ENCODE measurements at regions not wholly inside any gene's neighbourhood (a gene's known extent, or its start where the extent isn't known, plus 50 kb on each side); places are given as distances from the start of the nearest gene placed in this dataset.

- no peak for DNase-seq
- intact Hi-C loops (cut with DNase I) = no loop called here
- no peak for ATAC-seq
Measured at GRCh38 chr17:51381262-51381661, 120.9 kb downstream of the UTP18 start.

GRCh38 chr17:51385208-51385607 is 124.9 kb downstream of the UTP18 start:
- intact Hi-C loops (cut with DNase I) = no loop called here
- DNase-seq (no peak), ATAC-seq (no peak)

GRCh38 chr17:51387582-51387981 is 127.2 kb downstream of the UTP18 start:
- intact Hi-C loops (cut with DNase I) = no loop called here
- DNase-seq (no peak), ATAC-seq (no peak)

GRCh38 chr17:51387986-51388385 is 127.6 kb downstream of the UTP18 start:
- intact Hi-C loops (cut with DNase I) = no loop called here
- DNase-seq (no peak), ATAC-seq (no peak)

GRCh38 chr17:51389875-51390274 is 129.5 kb downstream of the UTP18 start:
- ATAC-seq = no peak
- intact Hi-C loops (cut with DNase I) = no loop called here
- no peak for DNase-seq

GRCh38 chr17:51391982-51392654 is 131.8 kb downstream of the UTP18 start:
- intact Hi-C loops (cut with DNase I) = no loop called here
- ATAC-seq (no peak), DNase-seq (no peak)

GRCh38 chr17:51395621-51396020 is 135.3 kb downstream of the UTP18 start:
- DNase-seq (no peak), ATAC-seq (no peak)
- intact Hi-C loops (cut with DNase I) = no loop called here

- intact Hi-C loops (cut with DNase I) = no loop called here
- ATAC-seq = no peak
- DNase-seq = no peak
Measured at GRCh38 chr17:51397361-51398127, 137.2 kb downstream of the UTP18 start.

- DNase-seq (no peak), ATAC-seq (no peak)
- intact Hi-C loops (cut with DNase I) = no loop called here
Measured at GRCh38 chr17:51398128-51398525, 137.8 kb downstream of the UTP18 start.

GRCh38 chr17:51398687-51399086 is 138.3 kb downstream of the UTP18 start:
- intact Hi-C loops (cut with DNase I) = no loop called here
- ATAC-seq = no peak
- DNase-seq = no peak

- DNase-seq = no peak
- ATAC-seq = no peak
- intact Hi-C loops (cut with DNase I) = no loop called here
Measured at GRCh38 chr17:51401279-51401678, 140.9 kb downstream of the UTP18 start.

GRCh38 chr17:51402899-51403298 is 142.6 kb downstream of the UTP18 start:
- no peak for DNase-seq

GRCh38 chr17:51407576-51407975 is 147.2 kb downstream of the UTP18 start:
- ATAC-seq = no peak
- intact Hi-C loops (cut with DNase I) = no loop called here
- no peak for DNase-seq

More at GRCh38 chr17:51402899-51403298, 142.6 kb downstream of the UTP18 start:
- intact Hi-C loops (cut with DNase I) = no loop called here
- ATAC-seq = no peak

GRCh38 chr17:51419476-51419875 is 159.1 kb downstream of the UTP18 start:
- DNase-seq (no peak), ATAC-seq (no peak)
- intact Hi-C loops (cut with DNase I) = no loop called here

- DNase-seq = no peak
- no peak for ATAC-seq
- intact Hi-C loops (cut with DNase I) = no loop called here
Measured at GRCh38 chr17:51421525-51421924, 161.2 kb downstream of the UTP18 start.

- ATAC-seq (no peak), DNase-seq (no peak)
- intact Hi-C loops (cut with DNase I) = no loop called here
Measured at GRCh38 chr17:51422634-51423033, 162.3 kb downstream of the UTP18 start.

GRCh38 chr17:51423421-51424160 is 163.2 kb downstream of the UTP18 start:
- no peak for DNase-seq
- ATAC-seq = no peak
- intact Hi-C loops (cut with DNase I) = no loop called here

- no peak for DNase-seq
- ATAC-seq = no peak
- intact Hi-C loops (cut with DNase I) = no loop called here
Measured at GRCh38 chr17:51425773-51426172, 165.4 kb downstream of the UTP18 start.

- intact Hi-C loops (cut with DNase I) = no loop called here
- ATAC-seq (no peak), DNase-seq (no peak)
Measured at GRCh38 chr17:51427323-51427811, 167.0 kb downstream of the UTP18 start.

- DNase-seq = peak; percentile 28
- no peak for ATAC-seq
- intact Hi-C loops (cut with DNase I) = no loop called here
Measured at GRCh38 chr17:51427856-51428255, 167.5 kb downstream of the UTP18 start.

Measured in left cardiac atrium (tissue), 4 donors.